ENCODE measurements at regions not wholly inside any gene's neighbourhood (a gene's known extent, or its start where the extent isn't known, plus 50 kb on each side); places are given as distances from the start of the nearest gene placed in this dataset.

DNA sequence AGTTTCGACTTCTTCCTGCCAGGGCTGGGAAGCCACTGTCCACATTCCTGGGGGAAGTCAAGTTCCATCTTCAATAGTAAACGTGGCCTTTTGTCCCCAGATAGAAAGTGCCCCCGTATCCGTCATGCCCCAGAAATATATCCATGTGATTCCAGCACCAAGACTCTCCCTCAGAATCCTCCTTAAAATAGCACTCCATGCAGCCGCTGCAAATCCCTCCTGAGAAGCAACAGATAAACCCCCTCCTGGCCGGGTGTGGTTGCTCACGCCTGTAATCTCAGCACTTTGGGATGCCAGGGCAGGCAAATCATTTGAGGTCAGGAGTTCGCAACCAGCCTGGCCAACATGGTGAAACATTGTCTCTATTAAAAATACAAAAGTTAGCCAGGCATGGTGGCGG is 126.1 kb downstream of the OLFM1 start:
- Histone ChIP-seq H3K9me3 (peaks cover 0 to 8% (median 0%) of the 10 kb centered on the region in 3 donors), H3K27ac (no peak overlapping the region), H3K4me1 (no peaks in the 10 kb centered on the region), H3K27me3 (peaks cover 30 to 46% (median 37%) of the 10 kb centered on the region in 3 donors), H3K36me3 (no peaks in the 10 kb centered on the region), H3K4me3 (no peak overlapping the region)
- in situ Hi-C loops (cut with MboI; ENCODE audit: low sequenced_read_pairs in 4 of 4) (no loop called here), intact Hi-C loops (cut with DNase I; ENCODE audit: low total_unique reads) (no loop called here)
- DNase-seq (no peak), ATAC-seq (no peak)
- TF ChIP-seq, protein P1, sequence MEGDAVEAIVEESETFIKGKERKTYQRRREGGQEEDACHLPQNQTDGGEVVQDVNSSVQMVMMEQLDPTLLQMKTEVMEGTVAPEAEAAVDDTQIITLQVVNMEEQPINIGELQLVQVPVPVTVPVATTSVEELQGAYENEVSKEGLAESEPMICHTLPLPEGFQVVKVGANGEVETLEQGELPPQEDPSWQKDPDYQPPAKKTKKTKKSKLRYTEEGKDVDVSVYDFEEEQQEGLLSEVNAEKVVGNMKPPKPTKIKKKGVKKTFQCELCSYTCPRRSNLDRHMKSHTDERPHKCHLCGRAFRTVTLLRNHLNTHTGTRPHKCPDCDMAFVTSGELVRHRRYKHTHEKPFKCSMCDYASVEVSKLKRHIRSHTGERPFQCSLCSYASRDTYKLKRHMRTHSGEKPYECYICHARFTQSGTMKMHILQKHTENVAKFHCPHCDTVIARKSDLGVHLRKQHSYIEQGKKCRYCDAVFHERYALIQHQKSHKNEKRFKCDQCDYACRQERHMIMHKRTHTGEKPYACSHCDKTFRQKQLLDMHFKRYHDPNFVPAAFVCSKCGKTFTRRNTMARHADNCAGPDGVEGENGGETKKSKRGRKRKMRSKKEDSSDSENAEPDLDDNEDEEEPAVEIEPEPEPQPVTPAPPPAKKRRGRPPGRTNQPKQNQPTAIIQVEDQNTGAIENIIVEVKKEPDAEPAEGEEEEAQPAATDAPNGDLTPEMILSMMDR (IDR thresholded peaks at IDR 0.05 in 4 of 5, conservative IDR thresholded peaks at IDR 0.05 in 1 of 5), result no peak
- TF ChIP-seq POLR2A (IDR thresholded peaks at IDR 0.05), result no peak

DNA sequence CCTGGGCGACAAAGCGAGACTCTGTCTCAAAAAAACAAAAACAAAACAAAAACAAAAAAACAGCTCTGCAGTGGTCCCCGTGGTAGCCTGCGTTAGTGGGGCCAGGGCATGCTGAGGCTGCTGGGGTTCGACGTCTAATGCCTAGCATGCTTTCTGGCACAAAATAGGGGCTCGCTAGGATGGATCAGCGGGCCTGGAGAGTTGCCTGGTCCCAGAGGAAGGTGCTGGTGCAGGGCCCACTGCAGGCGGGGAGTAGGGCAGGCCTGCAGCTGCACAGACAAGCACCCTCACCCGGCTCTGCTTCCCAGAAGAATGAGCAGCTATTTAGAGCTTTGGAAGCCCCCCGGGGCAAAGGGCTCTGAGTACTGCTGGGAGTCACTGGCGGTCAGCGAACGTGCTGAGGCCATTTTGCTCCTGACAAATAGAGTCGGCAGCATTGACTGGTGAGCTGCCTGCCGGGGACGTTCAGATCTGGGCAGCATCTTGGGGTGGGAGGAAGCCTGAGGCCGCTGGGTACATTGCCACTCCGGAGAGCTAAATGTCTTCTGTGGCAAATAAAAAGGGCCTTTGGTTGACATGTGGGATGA is 126.7 kb downstream of the OLFM1 start:
- intact Hi-C loops (cut with DNase I; ENCODE audit: low total_unique reads) (no loop called here), in situ Hi-C loops (cut with MboI; ENCODE audit: low sequenced_read_pairs in 4 of 4) (no loop called here)
- DNase-seq (no peak), ATAC-seq (no peak)
- Histone ChIP-seq H3K4me1 (no peaks in the 10 kb centered on the region), H3K4me3 (no peak overlapping the region), H3K36me3 (no peaks in the 10 kb centered on the region), H3K27ac (no peak overlapping the region), H3K9me3 (peaks cover 0 to 8% (median 0%) of the 10 kb centered on the region in 3 donors), H3K27me3 (peaks cover 31 to 51% (median 41%) of the 10 kb centered on the region in 3 donors)
- no peak for TF ChIP-seq POLR2A (IDR thresholded peaks at IDR 0.05)
- TF ChIP-seq, protein P1 (IDR thresholded peaks at IDR 0.05 in 4 of 5, conservative IDR thresholded peaks at IDR 0.05 in 1 of 5), result no peak

DNA sequence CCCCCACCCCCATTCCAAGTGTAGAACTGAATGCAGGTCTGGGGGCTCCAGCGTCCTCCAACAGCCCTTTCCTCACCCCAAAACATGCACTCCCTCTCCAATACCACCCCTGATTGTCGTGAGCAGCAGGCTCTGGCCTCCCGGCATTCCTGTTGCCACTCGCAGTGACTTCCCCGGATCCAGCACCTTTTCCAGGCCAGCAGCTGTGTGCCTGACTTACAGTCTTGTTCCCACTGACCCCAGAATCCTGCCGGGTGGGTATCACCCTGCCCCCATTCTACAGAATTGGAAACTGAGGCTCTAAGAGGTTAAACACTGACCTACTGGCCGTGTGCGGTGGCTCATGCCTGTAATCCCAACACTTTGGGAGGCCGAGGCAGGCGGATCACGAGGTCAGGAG is 127.2 kb downstream of the OLFM1 start:
- Histone ChIP-seq H3K27me3 (peaks cover 31 to 57% (median 44%) of the 10 kb centered on the region in 3 donors), H3K4me1 (no peaks in the 10 kb centered on the region), H3K27ac (no peak overlapping the region), H3K4me3 (no peak overlapping the region), H3K36me3 (no peaks in the 10 kb centered on the region), H3K9me3 (peaks cover 0 to 8% (median 0%) of the 10 kb centered on the region in 3 donors)
- in situ Hi-C loops (cut with MboI; ENCODE audit: low sequenced_read_pairs in 4 of 4), result no loop called here
- ATAC-seq (no peak), DNase-seq (no peak)
- intact Hi-C loops (cut with DNase I; ENCODE audit: low total_unique reads), result no loop called here
- TF ChIP-seq POLR2A (IDR thresholded peaks at IDR 0.05), result no peak
- TF ChIP-seq, protein P1 (IDR thresholded peaks at IDR 0.05 in 4 of 5, conservative IDR thresholded peaks at IDR 0.05 in 1 of 5), result no peak

DNA sequence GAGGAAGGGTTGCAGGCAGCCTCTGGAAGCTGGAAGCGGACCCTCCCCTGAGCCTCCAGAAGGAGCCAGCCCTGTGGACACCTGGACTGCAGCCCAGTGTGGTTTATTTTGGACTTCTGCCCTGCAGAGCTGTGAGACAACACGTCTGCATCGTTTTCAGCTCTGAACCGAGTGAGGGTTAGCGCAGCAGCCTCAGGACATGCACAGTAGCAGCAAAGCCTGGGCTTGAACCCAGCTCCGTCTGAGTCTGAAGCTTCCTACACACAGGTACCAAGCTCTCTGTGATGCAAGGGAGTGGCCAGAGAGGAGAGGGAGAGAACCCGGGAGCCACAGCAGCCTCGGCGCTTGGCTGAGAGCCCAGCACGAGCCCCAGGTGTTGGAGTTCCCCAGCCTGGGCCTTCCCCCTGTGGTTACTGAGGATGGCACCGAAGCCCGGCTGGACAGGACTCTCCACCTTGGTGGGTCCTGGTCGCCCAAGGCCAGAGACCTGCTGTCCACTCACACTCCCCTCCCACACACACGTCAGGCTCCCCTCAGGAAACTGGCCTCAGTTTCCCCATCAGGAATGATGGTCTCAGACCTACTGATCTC is 128.2 kb downstream of the OLFM1 start:
- H3K4me3 ChIP-seq, result no peak overlapping the region
- intact Hi-C loops (cut with DNase I; ENCODE audit: low total_unique reads) (no loop called here), in situ Hi-C loops (cut with MboI; ENCODE audit: low sequenced_read_pairs in 4 of 4) (no loop called here)
- TF ChIP-seq POLR2A (IDR thresholded peaks at IDR 0.05), result no peak
- TF ChIP-seq, protein P1 (IDR thresholded peaks at IDR 0.05 in 4 of 5, conservative IDR thresholded peaks at IDR 0.05 in 1 of 5), result no peak
- no peaks in the 10 kb centered on the region for H3K4me1 ChIP-seq
- DNase-seq, result no peak
- peaks cover 0 to 7% (median 0%) of the 10 kb centered on the region in 3 donors for H3K9me3 ChIP-seq
- peaks cover 31 to 54% (median 46%) of the 10 kb centered on the region in 3 donors for H3K27me3 ChIP-seq
- no peak for ATAC-seq
- H3K36me3 ChIP-seq, result no peaks in the 10 kb centered on the region
- H3K27ac ChIP-seq, result no peak overlapping the region

All from gastrocnemius medialis (tissue), 4 donors.